Stimulated activated CD4-positive, alpha-beta T cell treated with anti-CD3 and anti-CD28 coated beads, Interleukin-1b, Interleukin-23, amount 100 ng/mL, for 48 hours (primary cell): ENCODE measurements at regions not wholly inside any gene's neighbourhood (a gene's known extent, or its start where the extent isn't known, plus 50 kb on each side); places are given as distances from the start of the nearest gene placed in this dataset.

Source experiments
- DNase-seq: peaks from one replicate; pipeline ENCODE4 v3.0.0-alpha.2; 2020

- DNase-seq, result no peak
Measured at GRCh38 chr2:172333978-172334330, 93.4 kb upstream of the ITGA6 start.

GRCh38 chr2:172334988-172335387, 92.4 kb upstream of the ITGA6 start:
- DNase-seq, result no peak

- DNase-seq, result no peak
Measured at GRCh38 chr2:172335736-172336135, 91.7 kb upstream of the ITGA6 start.

- DNase-seq, result no peak
Measured at GRCh38 chr2:172336681-172337080, 90.7 kb upstream of the ITGA6 start.

GRCh38 chr2:172339371-172340010, 87.9 kb upstream of the ITGA6 start:
- peak; percentile 7 for DNase-seq

- no peak for DNase-seq
Measured at GRCh38 chr2:172340394-172340793, 87.0 kb upstream of the ITGA6 start.

- no peak for DNase-seq
Measured at GRCh38 chr2:172342078-172342477, 85.3 kb upstream of the ITGA6 start.

GRCh38 chr2:172342611-172343010, 84.8 kb upstream of the ITGA6 start:
- no peak for DNase-seq

- DNase-seq, result no peak
Measured at GRCh38 chr2:172344159-172344558, 83.2 kb upstream of the ITGA6 start.

- no peak for DNase-seq
Measured at GRCh38 chr2:172345956-172346555, 81.3 kb upstream of the ITGA6 start.

GRCh38 chr2:172348555-172349288, 78.7 kb upstream of the ITGA6 start:
- DNase-seq, result no peak

- DNase-seq, result no peak
Measured at GRCh38 chr2:172350839-172351479, 76.4 kb upstream of the ITGA6 start.

- DNase-seq, result no peak
Measured at GRCh38 chr2:172351586-172351985, 75.8 kb upstream of the ITGA6 start.

- no peak for DNase-seq
Measured at GRCh38 chr2:172354347-172354746, 73.0 kb upstream of the ITGA6 start.

GRCh38 chr2:172357442-172357841, 69.9 kb upstream of the ITGA6 start:
- no peak for DNase-seq

- no peak for DNase-seq
Measured at GRCh38 chr2:172358691-172359556, 68.5 kb upstream of the ITGA6 start.

GRCh38 chr2:172361360-172361759, 66.0 kb upstream of the ITGA6 start:
- DNase-seq, result no peak

GRCh38 chr2:172361840-172362239, 65.5 kb upstream of the ITGA6 start:
- DNase-seq, result no peak

GRCh38 chr2:172364261-172364660, 63.1 kb upstream of the ITGA6 start:
- no peak for DNase-seq

GRCh38 chr2:172366596-172367150, 60.7 kb upstream of the ITGA6 start:
- no peak for DNase-seq

- DNase-seq, result no peak
Measured at GRCh38 chr2:172370821-172371455, 56.4 kb upstream of the ITGA6 start.

GRCh38 chr2:172372436-172372835, 55.0 kb upstream of the ITGA6 start:
- no peak for DNase-seq
